Activated T-cell treated with anti-CD3 and anti-CD28 coated beads, Interleukin-2, amount 50 U/mL, for 4 hours (primary cell): ENCODE measurements at regions not wholly inside any gene's neighbourhood (a gene's known extent, or its start where the extent isn't known, plus 50 kb on each side); places are given as distances from the start of the nearest gene placed in this dataset.

ENCODE experiments used
- ATAC-seq, 2 donors: fragments of 200-7000 bp; cut with Tn5 transposase; one replicate each; pipeline ENCODE4 v1.10.0; 2021
- DNase-seq: peaks from one replicate; pipeline ENCODE4 v3.0.0-alpha.2; 2020
- H3K27me3 Mint-ChIP-seq: one replicate; pipeline ENCODE4 v1.8.0; 2021; ENCODE audit warnings: low read depth, mixed read lengths
- H3K36me3 Mint-ChIP-seq: one replicate; pipeline ENCODE4 v1.8.0; 2022; ENCODE audit warnings: mixed read lengths; ENCODE audit not compliant: insufficient read depth
- H3K4me1 Mint-ChIP-seq: one replicate; pipeline ENCODE4 v1.8.0; 2021; ENCODE audit warnings: low read depth, mixed read lengths
- H3K4me3 Mint-ChIP-seq: one replicate; pipeline ENCODE4 v1.8.0; 2021; ENCODE audit warnings: mild to moderate bottlenecking, moderate library complexity, mixed read lengths
- H3K9me3 Mint-ChIP-seq: one replicate; pipeline ENCODE4 v1.8.0; 2021; ENCODE audit warnings: mixed read lengths

DNA sequence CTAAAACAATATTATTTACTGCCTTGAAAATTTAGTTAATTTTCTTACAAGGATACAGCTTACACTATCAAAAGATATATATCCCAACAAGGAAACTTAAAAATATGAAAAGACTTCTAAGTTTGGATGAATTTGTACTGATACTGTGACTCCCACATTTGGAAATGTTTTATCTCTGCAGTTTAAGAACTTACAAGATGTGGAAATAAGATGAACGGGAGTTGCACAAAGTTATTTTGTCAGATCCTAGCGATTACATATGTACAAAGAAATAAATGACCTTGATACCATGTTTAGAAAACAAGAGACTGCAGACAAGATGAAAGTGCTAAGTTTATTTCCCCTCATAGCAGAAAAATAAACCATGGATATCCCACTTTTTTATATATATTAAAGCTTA lies 103.7 kb upstream of the TMEM106B start:
- Mint-ChIP-seq H3K27me3 (peaks cover 27% of the 10 kb centered on the region), H3K9me3 (no peaks in the 10 kb centered on the region), H3K36me3 (no peaks in the 10 kb centered on the region), H3K4me3 (no peak overlapping the region), H3K4me1 (peaks cover 9% of the 10 kb centered on the region)
- ATAC-seq (no peak), DNase-seq (no peak)

- no peak for DNase-seq
- Mint-ChIP-seq H3K27me3 (peaks cover 32% of the 10 kb centered on the region), H3K36me3 (no peaks in the 10 kb centered on the region), H3K4me1 (peaks cover 9% of the 10 kb centered on the region), H3K4me3 (no peak overlapping the region), H3K9me3 (no peaks in the 10 kb centered on the region)
- ATAC-seq, result no peak
Measured at GRCh38 chr7:12107841-12108254, 103.2 kb upstream of the TMEM106B start.

GRCh38 chr7:12110425-12110824 lies 100.7 kb upstream of the TMEM106B start:
- Mint-ChIP-seq H3K27me3 (peaks cover 39% of the 10 kb centered on the region), H3K36me3 (no peaks in the 10 kb centered on the region), H3K9me3 (no peaks in the 10 kb centered on the region), H3K4me1 (peaks cover 9% of the 10 kb centered on the region), H3K4me3 (no peak overlapping the region)
- DNase-seq (no peak), ATAC-seq (no peak)

DNA sequence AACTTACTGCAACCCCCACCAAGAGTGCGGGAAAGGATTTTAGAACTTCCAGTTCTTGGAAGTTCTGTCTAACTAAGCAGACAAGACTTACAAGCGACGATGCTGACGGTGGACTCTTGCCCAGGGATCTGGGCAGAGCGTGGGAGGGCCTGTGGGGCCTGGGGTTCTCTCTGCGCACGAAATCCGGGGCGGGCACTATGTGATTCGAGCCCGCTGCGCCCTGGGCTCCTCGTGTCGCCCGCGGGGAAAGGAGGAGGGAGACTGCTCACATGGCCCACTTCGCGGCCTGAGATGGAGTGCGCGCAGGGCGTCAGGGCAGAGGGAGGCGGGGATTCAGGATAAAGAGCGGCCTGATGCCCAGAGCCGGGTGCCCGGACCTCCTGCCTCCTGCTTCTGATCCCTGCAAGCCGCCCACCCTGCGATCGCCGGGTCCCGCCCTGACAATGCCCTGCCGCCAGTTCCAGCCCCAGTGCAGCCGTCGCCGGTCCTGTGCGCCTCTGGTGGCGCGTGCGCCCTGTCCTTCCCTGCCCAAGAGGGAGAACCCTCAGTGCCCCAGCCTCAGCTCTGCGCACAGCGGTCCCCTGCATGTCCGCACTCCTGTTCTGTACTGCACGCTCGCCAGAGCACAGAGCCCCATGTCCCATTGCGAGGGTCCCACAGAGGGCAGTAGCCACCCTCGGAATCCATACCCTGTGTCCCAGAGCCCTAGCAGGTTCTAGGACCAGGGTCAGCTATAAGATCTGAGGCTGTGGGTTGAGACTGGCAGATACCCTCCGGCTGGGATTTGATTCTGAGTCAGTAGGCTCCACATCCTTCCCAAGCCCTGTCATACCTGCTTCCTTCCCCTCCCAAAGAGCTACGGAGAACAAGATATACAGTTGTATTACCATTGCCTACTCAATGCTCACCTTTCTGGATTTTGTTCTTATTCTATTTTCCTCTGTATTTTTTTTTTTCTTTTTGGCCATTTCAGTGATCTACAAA lies 99.4 kb upstream of the TMEM106B start:
- ATAC-seq, result peak; percentile 65 to 77
- Mint-ChIP-seq H3K4me1 (peaks cover 9% of the 10 kb centered on the region), H3K4me3 (peak overlapping the region; percentile 71), H3K9me3 (no peaks in the 10 kb centered on the region), H3K27me3 (peaks cover 39% of the 10 kb centered on the region), H3K36me3 (no peaks in the 10 kb centered on the region)
- peak; percentile 4 for DNase-seq

- ATAC-seq (no peak), DNase-seq (no peak)
- H3K9me3 Mint-ChIP-seq, result no peaks in the 10 kb centered on the region
- H3K36me3 Mint-ChIP-seq, result no peaks in the 10 kb centered on the region
- no peak overlapping the region for H3K4me3 Mint-ChIP-seq
- peaks cover 2% of the 10 kb centered on the region for H3K4me1 Mint-ChIP-seq
- peaks cover 14% of the 10 kb centered on the region for H3K27me3 Mint-ChIP-seq
Measured at GRCh38 chr7:12117170-12117569, 93.9 kb upstream of the TMEM106B start.

DNA sequence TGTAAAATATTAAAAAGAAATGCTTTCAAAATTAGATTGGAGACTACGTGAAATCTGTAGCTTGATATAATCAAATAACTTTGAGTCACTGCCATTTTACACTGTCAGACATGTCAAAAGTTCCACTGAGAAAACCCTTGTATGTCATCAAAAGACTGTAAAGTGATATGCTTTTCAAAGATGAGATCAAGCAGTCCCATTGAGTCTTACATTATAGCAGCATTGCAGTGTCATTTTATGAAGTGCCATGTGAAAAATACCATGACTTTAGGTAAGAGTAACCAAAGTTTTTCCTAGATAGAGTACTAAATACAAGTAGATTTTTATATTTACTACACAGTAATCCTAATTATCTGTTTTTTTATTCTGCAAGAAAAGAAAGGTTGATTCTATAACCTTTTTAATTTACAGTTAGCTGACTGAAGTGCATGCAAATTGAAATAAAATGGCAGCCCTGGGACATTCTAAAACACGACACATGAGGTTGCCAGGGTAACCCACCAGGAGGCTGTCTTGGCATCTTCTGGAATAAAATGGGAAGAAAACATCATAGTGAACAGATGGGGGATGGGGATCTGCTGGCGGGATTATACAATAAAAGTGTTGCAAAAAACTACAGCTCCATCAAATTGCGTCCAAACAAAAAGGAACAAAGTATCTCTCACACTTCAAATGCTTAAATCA lies 91.3 kb upstream of the TMEM106B start:
- no peak for DNase-seq
- H3K4me1 Mint-ChIP-seq, result no peaks in the 10 kb centered on the region

DNA sequence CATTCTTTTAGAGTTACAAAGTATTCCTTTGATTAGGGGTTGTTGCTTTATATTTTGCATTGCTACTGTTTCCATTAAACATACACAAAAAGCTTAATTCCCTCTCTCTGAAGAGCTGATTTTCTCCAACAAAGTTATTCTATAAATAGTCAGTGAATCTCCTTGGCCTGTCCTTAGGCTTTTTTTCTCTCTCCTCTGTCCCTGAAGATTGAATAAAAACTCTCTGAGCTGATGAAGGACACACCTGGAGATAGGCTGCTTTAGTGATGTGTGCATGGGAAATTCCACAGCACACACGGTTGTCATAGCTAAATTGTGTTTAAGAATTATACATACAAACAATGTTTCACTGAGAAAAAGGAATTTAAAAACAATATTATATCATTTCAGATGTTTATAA lies 90.5 kb upstream of the TMEM106B start:
- H3K36me3 Mint-ChIP-seq, result no peaks in the 10 kb centered on the region
- DNase-seq (no peak), ATAC-seq (no peak)
- H3K4me3 Mint-ChIP-seq, result no peak overlapping the region
- H3K9me3 Mint-ChIP-seq, result no peaks in the 10 kb centered on the region
- peaks cover 9% of the 10 kb centered on the region for H3K27me3 Mint-ChIP-seq
- H3K4me1 Mint-ChIP-seq, result no peaks in the 10 kb centered on the region

More for the DNA sequence above, 91.3 kb upstream of the TMEM106B start:
- H3K4me3 Mint-ChIP-seq, result no peak overlapping the region
- no peaks in the 10 kb centered on the region for H3K9me3 Mint-ChIP-seq
- no peaks in the 10 kb centered on the region for H3K36me3 Mint-ChIP-seq
- no peak for ATAC-seq
- H3K27me3 Mint-ChIP-seq, result peaks cover 2% of the 10 kb centered on the region

GRCh38 chr7:12123172-12123571 lies 87.9 kb upstream of the TMEM106B start:
- DNase-seq (no peak), ATAC-seq (no peak)
- Mint-ChIP-seq H3K9me3 (no peaks in the 10 kb centered on the region), H3K4me1 (peaks cover 4% of the 10 kb centered on the region), H3K4me3 (no peak overlapping the region), H3K36me3 (no peaks in the 10 kb centered on the region), H3K27me3 (peaks cover 10% of the 10 kb centered on the region)

DNA sequence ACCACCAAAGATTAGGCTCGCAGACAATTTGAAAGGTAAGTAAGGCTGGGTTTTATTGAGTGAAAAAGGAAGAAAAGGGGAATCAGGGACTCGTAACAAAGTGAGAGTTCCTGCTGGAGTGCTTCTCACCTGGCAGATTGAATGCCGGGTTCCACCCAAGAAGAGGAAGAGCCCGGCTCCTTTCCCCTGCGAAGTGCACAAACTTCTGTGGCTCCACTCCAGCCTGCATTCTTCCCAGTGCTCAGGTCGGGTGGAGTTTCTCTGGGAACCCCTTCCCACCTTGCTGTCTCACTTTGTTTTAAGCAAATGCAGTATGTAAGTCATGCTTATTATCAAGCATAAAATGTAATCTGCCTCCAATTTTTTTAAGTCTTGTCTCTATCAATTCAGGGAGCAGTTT lies 87.1 kb upstream of the TMEM106B start:
- no peaks in the 10 kb centered on the region for H3K9me3 Mint-ChIP-seq
- H3K27me3 Mint-ChIP-seq, result peaks cover 10% of the 10 kb centered on the region
- H3K36me3 Mint-ChIP-seq, result no peaks in the 10 kb centered on the region

GRCh38 chr7:12127455-12127854 lies 83.6 kb upstream of the TMEM106B start:
- no peak for ATAC-seq
- no peaks in the 10 kb centered on the region for H3K36me3 Mint-ChIP-seq
- peaks cover 16% of the 10 kb centered on the region for H3K4me1 Mint-ChIP-seq

More for the DNA sequence above, 87.1 kb upstream of the TMEM106B start:
- H3K4me1 Mint-ChIP-seq, result peaks cover 4% of the 10 kb centered on the region
- ATAC-seq (no peak), DNase-seq (no peak)
- H3K4me3 Mint-ChIP-seq, result no peak overlapping the region

DNA sequence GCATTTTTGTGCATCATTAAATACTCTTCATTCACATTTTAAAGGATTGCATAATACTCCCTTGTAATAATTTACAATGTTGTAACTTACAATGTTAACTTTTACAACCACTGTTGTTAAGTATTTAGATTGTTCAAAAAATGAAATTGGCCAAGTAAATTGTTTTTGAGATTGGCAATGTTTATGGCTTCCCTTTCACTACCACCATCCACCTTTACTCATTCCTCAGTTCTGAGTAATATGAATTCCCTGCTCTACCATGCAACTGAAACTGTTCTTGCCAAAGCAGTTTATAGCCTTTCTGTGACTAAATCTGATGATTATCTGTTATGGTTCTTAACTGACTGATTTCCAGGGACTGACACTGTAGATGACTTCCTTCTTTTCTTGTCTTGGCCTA lies 80.5 kb upstream of the TMEM106B start:
- peaks cover 1% of the 10 kb centered on the region for H3K27me3 Mint-ChIP-seq
- no peaks in the 10 kb centered on the region for H3K36me3 Mint-ChIP-seq
- peaks cover 16% of the 10 kb centered on the region for H3K4me1 Mint-ChIP-seq
- peak; percentile 58 to 76 for ATAC-seq
- no peak overlapping the region for H3K4me3 Mint-ChIP-seq
- H3K9me3 Mint-ChIP-seq, result peaks cover 4% of the 10 kb centered on the region
- DNase-seq, result no peak

More at GRCh38 chr7:12127455-12127854, 83.6 kb upstream of the TMEM106B start:
- Mint-ChIP-seq H3K4me3 (no peak overlapping the region), H3K9me3 (no peaks in the 10 kb centered on the region), H3K27me3 (peaks cover 10% of the 10 kb centered on the region)
- DNase-seq, result no peak

DNA sequence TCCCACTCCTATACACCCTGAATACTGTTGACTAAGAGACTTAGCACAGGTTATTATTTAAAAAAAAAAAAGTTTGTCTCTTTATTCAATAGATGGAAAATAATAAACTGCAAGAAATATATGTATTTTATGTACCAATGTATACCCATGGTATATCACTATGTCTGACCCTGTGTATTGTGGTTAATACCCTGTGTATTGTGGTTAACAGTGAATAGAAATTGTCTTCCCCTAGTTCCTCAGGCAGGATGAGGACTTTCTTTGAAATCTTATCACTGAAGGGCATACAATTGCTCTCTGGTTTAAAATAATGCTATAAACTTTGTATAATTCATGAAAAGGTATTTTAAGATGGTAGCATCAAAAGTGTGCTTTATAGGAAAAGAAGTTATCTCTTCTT lies 80.0 kb upstream of the TMEM106B start:
- no peak overlapping the region for H3K4me3 Mint-ChIP-seq
- peaks cover 4% of the 10 kb centered on the region for H3K9me3 Mint-ChIP-seq
- peaks cover 1% of the 10 kb centered on the region for H3K27me3 Mint-ChIP-seq
- ATAC-seq (no peak), DNase-seq (no peak)
- no peaks in the 10 kb centered on the region for H3K36me3 Mint-ChIP-seq
- H3K4me1 Mint-ChIP-seq, result peaks cover 16% of the 10 kb centered on the region

- H3K36me3 Mint-ChIP-seq, result no peaks in the 10 kb centered on the region
- DNase-seq, result no peak
- H3K4me3 Mint-ChIP-seq, result no peak overlapping the region
- H3K9me3 Mint-ChIP-seq, result peaks cover 4% of the 10 kb centered on the region
- peaks cover 6% of the 10 kb centered on the region for H3K27me3 Mint-ChIP-seq
- ATAC-seq, result no peak
- H3K4me1 Mint-ChIP-seq, result peaks cover 14% of the 10 kb centered on the region
Measured at GRCh38 chr7:12133865-12134264, 77.2 kb upstream of the TMEM106B start.

DNA sequence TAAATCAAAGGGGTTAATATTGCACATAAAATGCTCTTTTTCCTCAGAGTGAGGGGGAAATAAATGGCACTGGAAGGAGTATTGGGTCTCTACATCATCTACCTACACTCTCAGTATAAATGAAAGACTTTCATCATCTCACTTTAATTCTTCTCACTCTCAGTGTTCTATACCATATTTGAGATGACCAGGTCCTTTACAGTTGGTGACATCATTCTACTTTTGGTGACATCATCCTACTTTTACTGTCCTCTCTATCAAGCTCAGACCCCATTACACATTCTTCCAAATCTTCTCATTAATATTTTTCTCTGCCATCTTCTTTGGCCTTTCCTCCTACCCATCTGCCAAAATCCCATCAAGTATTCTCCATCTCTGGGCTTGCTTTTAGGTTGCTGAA lies 74.6 kb upstream of the TMEM106B start:
- Mint-ChIP-seq H3K4me3 (no peak overlapping the region), H3K27me3 (peaks cover 6% of the 10 kb centered on the region), H3K4me1 (peaks cover 4% of the 10 kb centered on the region), H3K36me3 (no peaks in the 10 kb centered on the region), H3K9me3 (peaks cover 4% of the 10 kb centered on the region)
- DNase-seq (no peak), ATAC-seq (no peak)

GRCh38 chr7:12137283-12137682 lies 73.8 kb upstream of the TMEM106B start:
- ATAC-seq (no peak), DNase-seq (no peak)
- Mint-ChIP-seq H3K4me3 (no peak overlapping the region), H3K9me3 (peaks cover 4% of the 10 kb centered on the region), H3K36me3 (no peaks in the 10 kb centered on the region), H3K4me1 (peaks cover 2% of the 10 kb centered on the region), H3K27me3 (peaks cover 6% of the 10 kb centered on the region)
